Tibial nerve (tissue), 4 donors: ENCODE measurements at regions not wholly inside any gene's neighbourhood (a gene's known extent, or its start where the extent isn't known, plus 50 kb on each side); places are given as distances from the start of the nearest gene placed in this dataset.

Experiments used
- DNase-seq, 2 donors: peaks; one replicate each; pipeline ENCODE4 v3.0.0-alpha.2; 2019; ENCODE audit warnings: low spot score in 2 of 2
- H3K27ac ChIP-seq, 4 donors: fragments of 200-600 bp; sonication (generic) in 3 of 4; one replicate each; pipeline ENCODE4 v1.5.1; 2017 to 2019; ENCODE audit warnings: mild to moderate bottlenecking in 1 of 4
- H3K27me3 ChIP-seq, 2 donors: fragments of 200-600 bp; sonication (generic) in 1 of 2; one replicate each; pipeline versions ENCODE4 v1.5.1 to v1.6.0; 2017 to 2019
- H3K36me3 ChIP-seq, 3 donors: fragments of 200-600 bp; sonication (generic); one replicate each; pipeline ENCODE4 v1.5.1; 2018 to 2019
- H3K4me1 ChIP-seq, 4 donors: fragments of 200-600 bp; sonication (generic) in 3 of 4; one replicate each; pipeline ENCODE4 v1.5.1; 2017 to 2019
- H3K4me3 ChIP-seq, 4 donors: fragments of 200-600 bp; sonication (generic) in 3 of 4; one replicate each; pipeline ENCODE4 v1.5.1; 2017 to 2019; ENCODE audit warnings: mild to moderate bottlenecking in 1 of 4, moderate library complexity in 1 of 4
- H3K9me3 ChIP-seq, 4 donors: fragments of 200-600 bp; sonication (generic) in 3 of 4; one replicate each; pipeline ENCODE4 v1.5.1; 2017 to 2019
- EP300 ChIP-seq, 2 donors: sonication (generic); formaldehyde crosslinking; IDR thresholded peaks; one replicate each; pipeline ENCODE4 v1.6.1; 2017; ENCODE audit warnings: antibody characterized with exemption in 2 of 2, mild to moderate bottlenecking in 1 of 2
- POLR2A ChIP-seq, 2 donors: fragments of 450-650 bp; IDR thresholded peaks; one replicate each; pipeline ENCODE4 v1.6.1; 2017; ENCODE audit warnings: antibody characterized with exemption in 2 of 2, mild to moderate bottlenecking in 2 of 2, moderate library complexity in 2 of 2
- WGBS, 2 donors: methylation state at CpG; one replicate each; pipeline ENCODE4 v1.1.5; 2018; 5-methylcytosine and 5-hydroxymethylcytosine counted together
- TF ChIP-seq, protein P1 (sequence below), 5 experiments: fragments of 200-600 bp in 3 of 5; fragments of 450-650 bp in 2 of 5; sonication (generic) in 3 of 5; IDR thresholded peaks; one replicate each; pipeline ENCODE4 v1.5.1; 2016 to 2019; ENCODE audit warnings: antibody characterized with exemption in 5 of 5, mild to moderate bottlenecking in 3 of 5, moderate library complexity in 2 of 5

DNA sequence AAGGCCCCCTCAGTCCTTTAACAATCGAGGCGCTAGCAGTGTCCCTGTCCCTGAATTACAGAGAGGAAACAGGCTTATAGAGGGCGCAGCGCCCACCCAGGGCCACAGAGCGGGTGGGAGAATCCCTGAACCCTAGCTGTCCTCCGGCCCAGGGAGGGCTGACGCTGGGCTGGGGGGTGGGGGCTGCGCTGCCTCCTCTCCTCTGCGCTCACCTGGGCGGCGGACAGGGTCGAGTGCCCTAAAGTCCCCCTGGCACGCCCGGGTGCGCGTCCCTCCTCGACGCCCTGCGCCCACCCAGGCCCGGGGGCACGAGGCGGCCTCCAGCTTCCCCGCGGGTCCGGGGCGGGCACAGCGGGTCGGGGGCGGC is 200.4 kb upstream of the N4BP1 start:
- no peak for TF ChIP-seq POLR2A (IDR thresholded peaks at IDR 0.05)
- TF ChIP-seq EP300 (IDR thresholded peaks at IDR 0.05), result no peak
- TF ChIP-seq, protein P1, sequence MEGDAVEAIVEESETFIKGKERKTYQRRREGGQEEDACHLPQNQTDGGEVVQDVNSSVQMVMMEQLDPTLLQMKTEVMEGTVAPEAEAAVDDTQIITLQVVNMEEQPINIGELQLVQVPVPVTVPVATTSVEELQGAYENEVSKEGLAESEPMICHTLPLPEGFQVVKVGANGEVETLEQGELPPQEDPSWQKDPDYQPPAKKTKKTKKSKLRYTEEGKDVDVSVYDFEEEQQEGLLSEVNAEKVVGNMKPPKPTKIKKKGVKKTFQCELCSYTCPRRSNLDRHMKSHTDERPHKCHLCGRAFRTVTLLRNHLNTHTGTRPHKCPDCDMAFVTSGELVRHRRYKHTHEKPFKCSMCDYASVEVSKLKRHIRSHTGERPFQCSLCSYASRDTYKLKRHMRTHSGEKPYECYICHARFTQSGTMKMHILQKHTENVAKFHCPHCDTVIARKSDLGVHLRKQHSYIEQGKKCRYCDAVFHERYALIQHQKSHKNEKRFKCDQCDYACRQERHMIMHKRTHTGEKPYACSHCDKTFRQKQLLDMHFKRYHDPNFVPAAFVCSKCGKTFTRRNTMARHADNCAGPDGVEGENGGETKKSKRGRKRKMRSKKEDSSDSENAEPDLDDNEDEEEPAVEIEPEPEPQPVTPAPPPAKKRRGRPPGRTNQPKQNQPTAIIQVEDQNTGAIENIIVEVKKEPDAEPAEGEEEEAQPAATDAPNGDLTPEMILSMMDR (IDR thresholded peaks at IDR 0.05), result no peak
- DNase-seq, result no peak
- H3K4me3 ChIP-seq, result peak overlapping the region in 1 of 4 donors; percentile 34
- H3K4me1 ChIP-seq, result peaks cover 0 to 10% (median 0%) of the 10 kb centered on the region in 4 donors
- peaks cover 0 to 11% of the 10 kb centered on the region in 2 donors for H3K27me3 ChIP-seq
- H3K36me3 ChIP-seq, result no peaks in the 10 kb centered on the region
- no peak overlapping the region for H3K27ac ChIP-seq
- 41 to 42% methylated on average over 4 of the region's 29 CpGs for WGBS, 2 donors
- H3K9me3 ChIP-seq, result peaks cover 0 to 7% (median 0%) of the 10 kb centered on the region in 4 donors

DNA sequence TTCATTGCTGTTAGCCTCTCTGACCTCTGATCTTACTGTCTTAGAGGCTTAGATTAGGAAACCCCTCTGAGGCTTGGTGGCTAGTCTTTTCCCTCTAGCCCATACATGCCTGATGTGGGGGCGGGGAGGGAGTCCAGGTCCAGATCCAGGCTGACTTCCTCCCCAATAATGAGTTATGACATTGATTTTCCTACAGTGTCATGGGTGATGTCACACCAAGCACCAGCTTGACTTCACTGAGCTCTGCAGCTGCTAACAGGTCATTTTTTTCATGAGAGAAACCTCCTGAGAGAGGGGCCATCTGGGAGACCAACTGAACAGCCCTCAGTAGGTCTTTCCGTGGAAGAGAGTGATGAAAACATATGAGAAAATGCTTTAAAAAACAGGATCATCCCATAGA is 180.2 kb upstream of the N4BP1 start:
- Histone ChIP-seq H3K4me3 (no peak overlapping the region), H3K36me3 (no peaks in the 10 kb centered on the region), H3K4me1 (no peaks in the 10 kb centered on the region), H3K27ac (no peak overlapping the region), H3K9me3 (peaks cover 0 to 8% (median 0%) of the 10 kb centered on the region in 4 donors), H3K27me3 (no peaks in the 10 kb centered on the region)
- no peak for DNase-seq
- 72 to 77% methylated on average over 2 of the region's 2 CpGs for WGBS, 2 donors
- no peak for TF ChIP-seq EP300 (IDR thresholded peaks at IDR 0.05)
- no peak for TF ChIP-seq POLR2A (IDR thresholded peaks at IDR 0.05)
- TF ChIP-seq, protein P1 (IDR thresholded peaks at IDR 0.05), result no peak

DNA sequence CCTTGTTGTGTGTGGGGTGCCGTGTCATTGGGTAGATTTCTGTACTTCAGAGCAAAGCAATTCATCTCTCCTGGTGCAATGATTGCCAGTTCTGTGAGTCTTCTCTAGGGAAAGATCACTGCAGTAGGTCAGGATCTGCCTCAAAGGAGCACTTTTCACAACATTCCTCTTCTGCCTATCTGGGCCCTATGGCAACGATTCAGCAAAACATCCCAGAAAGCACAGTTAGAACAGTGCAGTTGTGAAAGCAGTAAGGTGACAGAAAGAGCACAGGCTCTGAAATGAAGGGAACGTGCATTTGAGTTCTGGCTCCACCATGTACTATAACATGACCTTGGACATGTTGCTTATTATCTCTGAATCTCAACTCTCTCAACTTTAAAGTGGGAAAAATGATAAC is 178.5 kb upstream of the N4BP1 start:
- peaks cover 0 to 8% (median 0%) of the 10 kb centered on the region in 4 donors for H3K9me3 ChIP-seq
- H3K27ac ChIP-seq, result no peak overlapping the region
- WGBS, 2 donors, result 57 to 58% methylated on average over 3 of the region's 3 CpGs
- H3K4me1 ChIP-seq, result no peaks in the 10 kb centered on the region
- TF ChIP-seq EP300 (IDR thresholded peaks at IDR 0.05) (no peak), POLR2A (IDR thresholded peaks at IDR 0.05) (no peak)
- TF ChIP-seq, protein P1 (IDR thresholded peaks at IDR 0.05), result no peak
- no peaks in the 10 kb centered on the region for H3K27me3 ChIP-seq
- no peak for DNase-seq
- no peak overlapping the region for H3K4me3 ChIP-seq
- H3K36me3 ChIP-seq, result no peaks in the 10 kb centered on the region

DNA sequence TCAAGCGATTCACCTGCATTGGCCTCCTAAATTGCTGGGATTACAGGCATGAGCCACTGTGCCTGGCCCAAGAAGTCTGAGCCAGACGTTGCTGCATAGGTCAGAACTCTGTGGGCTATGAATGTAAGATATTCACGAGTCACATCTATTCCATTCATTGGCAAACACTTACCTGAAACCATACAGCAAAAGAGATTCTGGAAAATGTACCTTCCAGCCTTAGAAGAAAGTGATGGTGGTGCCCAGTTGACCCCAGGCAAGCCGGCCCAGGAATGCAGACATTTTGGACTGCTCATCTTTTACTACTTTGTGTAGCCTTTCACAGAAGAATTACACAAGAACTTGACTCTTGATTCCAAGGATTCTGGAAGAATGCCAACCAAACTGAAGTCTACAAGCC is 135.6 kb upstream of the N4BP1 start:
- TF ChIP-seq EP300 (IDR thresholded peaks at IDR 0.05) (no peak), POLR2A (IDR thresholded peaks at IDR 0.05) (no peak)
- TF ChIP-seq, protein P1 (IDR thresholded peaks at IDR 0.05), result no peak

DNA sequence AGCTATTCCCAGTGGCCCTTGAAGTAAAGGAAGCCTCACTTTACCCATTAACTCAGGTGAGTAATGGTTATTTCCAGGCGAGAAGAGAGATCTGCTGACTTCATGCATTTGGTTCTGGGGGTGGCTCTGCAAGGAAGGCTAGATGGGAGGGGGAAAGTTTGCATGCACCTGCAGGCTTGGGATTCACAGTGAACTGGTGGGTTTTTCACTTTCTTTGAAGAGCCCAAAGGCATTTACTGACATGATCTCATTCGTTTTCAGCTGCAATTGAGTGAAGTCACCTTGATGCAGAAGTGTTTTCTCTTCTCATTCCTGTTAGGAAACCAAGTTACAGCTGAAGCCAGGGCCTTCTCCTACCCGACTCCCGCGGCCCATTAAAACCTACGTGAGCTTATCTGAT is 131.0 kb upstream of the N4BP1 start:
- H3K9me3 ChIP-seq, result peaks cover 0 to 11% (median 0%) of the 10 kb centered on the region in 4 donors
- H3K4me3 ChIP-seq, result no peak overlapping the region
- no peaks in the 10 kb centered on the region for H3K4me1 ChIP-seq
- no peaks in the 10 kb centered on the region for H3K36me3 ChIP-seq
- H3K27ac ChIP-seq, result no peak overlapping the region
- 64 to 68% methylated on average over 6 of the region's 6 CpGs for WGBS, 2 donors
- no peak for DNase-seq
- no peaks in the 10 kb centered on the region for H3K27me3 ChIP-seq
- TF ChIP-seq EP300 (IDR thresholded peaks at IDR 0.05), result no peak
- TF ChIP-seq, protein P1 (IDR thresholded peaks at IDR 0.05), result no peak
- TF ChIP-seq POLR2A (IDR thresholded peaks at IDR 0.05), result no peak

More for the DNA sequence above, 135.6 kb upstream of the N4BP1 start:
- Histone ChIP-seq H3K4me1 (no peaks in the 10 kb centered on the region), H3K27me3 (no peaks in the 10 kb centered on the region), H3K4me3 (no peak overlapping the region), H3K36me3 (no peaks in the 10 kb centered on the region), H3K9me3 (peaks cover 0 to 11% (median 0%) of the 10 kb centered on the region in 4 donors), H3K27ac (no peak overlapping the region)
- 72 to 74% methylated on average over 4 of the region's 4 CpGs for WGBS, 2 donors
- no peak for DNase-seq
